Heart right ventricle (tissue), 16 donors: ENCODE measurements at regions not wholly inside any gene's neighbourhood (a gene's known extent, or its start where the extent isn't known, plus 50 kb on each side); places are given as distances from the start of the nearest gene placed in this dataset.

ENCODE experiments used
- ATAC-seq, 8 donors: fragments of 200-7000 bp; cut with Tn5 transposase; one replicate each; pipeline ENCODE4 v1.9.1; 2020; ENCODE audit warnings: mild to moderate bottlenecking in 8 of 8, moderate library complexity in 8 of 8, moderate number of reproducible peaks in 1 of 8
- DNase-seq, 2 donors: peaks; one replicate each; pipeline ENCODE4 v3.0.0-alpha.2; 2020
- H3K27ac ChIP-seq, 10 donors: fragments of 200-600 bp; sonication (generic) in 2 of 10; one replicate each; pipeline versions ENCODE4 v1.5.0 to v1.8.0; 2020 to 2022; ENCODE audit warnings: mild to moderate bottlenecking in 3 of 10
- H3K27me3 ChIP-seq, 7 donors: fragments of 200-600 bp; one replicate each; pipeline ENCODE4 v1.8.0; 2021 to 2022; ENCODE audit warnings: mild to moderate bottlenecking in 2 of 7
- H3K36me3 ChIP-seq, 9 donors: fragments of 200-600 bp; sonication (generic) in 1 of 9; one replicate each; pipeline versions ENCODE4 v1.5.0 to v1.8.0; 2020 to 2022; ENCODE audit warnings: mild to moderate bottlenecking in 2 of 9
- H3K4me1 ChIP-seq, 9 donors: fragments of 200-600 bp; sonication (generic) in 1 of 9; one replicate each; pipeline versions ENCODE4 v1.5.0 to v1.8.0; 2020 to 2022; ENCODE audit warnings: mild to moderate bottlenecking in 4 of 9
- H3K4me3 ChIP-seq, 10 donors: fragments of 200-600 bp; sonication (generic) in 2 of 10; one replicate each; pipeline versions ENCODE4 v1.5.0 to v1.8.0; 2020 to 2022; ENCODE audit warnings: mild to moderate bottlenecking in 7 of 10, moderate library complexity in 2 of 10
- H3K9me3 ChIP-seq, 11 donors: fragments of 200-600 bp in 10 of 11; sonication (generic) in 2 of 11; one replicate each; pipeline versions ENCODE4 v1.5.0 to v1.8.0; 2013 to 2022; ENCODE audit warnings: mild to moderate bottlenecking in 2 of 11, control low read depth in 1 of 11, moderate library complexity in 1 of 11
- CTCF ChIP-seq, 9 donors: fragments of 200-600 bp; sonication (generic) in 2 of 9; IDR thresholded peaks; one replicate each; pipeline versions ENCODE4 v1.5.0 to v1.8.0; 2021 to 2022; ENCODE audit warnings: antibody characterized with exemption in 9 of 9, mild to moderate bottlenecking in 5 of 9, moderate library complexity in 1 of 9
- WGBS, 2 donors: extraction: QIAGEN DNeasy Blood & Tissue Kit; methylation state at CpG; one replicate each; pipeline ENCODE4 v1.1.7; 2013; ENCODE audit warnings: inconsistent platforms in 1 of 2; 5-methylcytosine and 5-hydroxymethylcytosine counted together
- intact Hi-C, 10 donors: fragments of 100-400 bp; cut with DNase I; formaldehyde crosslinking; loops; one replicate each; pipeline versions ENCODE4 v1.11.1 to v1.14.2; 2022
- donor health status: Arrhythmogenic right ventricular cardiomyopathy.
- donor health status: ischemic (EF 13 %, LVEDD 7.1; RV severe dilation, severe dysfunction).
- donor health status: healthy with polysubstance abuse.
- donor health status: DM: no; HTN: yes; CAD: no.
- donor health status: DM: no; HTN: no; CAD: no.
- donor health status: ischemic (EF 25% LVEDD 6.9; RV normal size, moderate dysfunction).
- donor health status: ischemic (EF 25% LVEDD 5.7; RV mildly dilated, moderate dysfunction).
- donor health status: healthy.
- donor health status: DM: yes; HTN: yes; CAD: no.
- donor health status: Ischemic cardiomyopathy.
- donor health status: ischemic (EF 35%, LVEDD 5.7; RV mildly dilated, moderate dysfunction).
- donor health status: nonischemic (EF 11% LVEDD 7.7; RV severe dilation, severe dysfunction).
- donor health status: DM: yes; HTN: yes; CAD: no.
- donor health status: PGD.
- donor health status: ischemic (EF 29% LVEDD 5.4; RV normal size, mild dysfunction).
- donor health status: nonischemic (EF 23%, LVEDD 6.1; RV moderate dilation, normal function).

- no peaks in the 10 kb centered on the region for H3K36me3 ChIP-seq
- no peak overlapping the region for H3K27ac ChIP-seq
- H3K4me3 ChIP-seq = no peak overlapping the region
- intact Hi-C loops = no loop called here
- DNase-seq (no peak), ATAC-seq (no peak)
- peaks cover 0 to 5% (median 0%) of the 10 kb centered on the region in 7 donors for H3K27me3 ChIP-seq
- 90 to 92% methylated on average over 15 of the region's 15 CpGs for WGBS, 2 donors
- TF ChIP-seq CTCF (IDR thresholded peaks at IDR 0.05) = no peak
- H3K4me1 ChIP-seq = peaks cover 9 to 20% (median 16%) of the 10 kb centered on the region in 9 donors
- H3K9me3 ChIP-seq = no peaks in the 10 kb centered on the region
Measured at GRCh38 chr2:128776461-128777195, 458.0 kb upstream of the HS6ST1 start.

- no peak for TF ChIP-seq CTCF (IDR thresholded peaks at IDR 0.05)
- Histone ChIP-seq H3K27ac (no peak overlapping the region), H3K4me1 (peaks cover 9 to 20% (median 16%) of the 10 kb centered on the region in 9 donors), H3K36me3 (no peaks in the 10 kb centered on the region), H3K27me3 (peaks cover 0 to 5% (median 0%) of the 10 kb centered on the region in 7 donors), H3K4me3 (no peak overlapping the region), H3K9me3 (no peaks in the 10 kb centered on the region)
- WGBS, 2 donors = 82 to 87% methylated on average over 20 of the region's 20 CpGs
- intact Hi-C loops = no loop called here
- DNase-seq (no peak), ATAC-seq (no peak)
Measured at GRCh38 chr2:128777196-128778035, 458.7 kb upstream of the HS6ST1 start.

- H3K27ac ChIP-seq = no peak overlapping the region
- no peaks in the 10 kb centered on the region for H3K36me3 ChIP-seq
- no peak for ATAC-seq
- intact Hi-C loops = no loop called here
- no peak for TF ChIP-seq CTCF (IDR thresholded peaks at IDR 0.05)
- H3K4me1 ChIP-seq = peaks cover 9 to 20% (median 16%) of the 10 kb centered on the region in 9 donors
- H3K9me3 ChIP-seq = no peaks in the 10 kb centered on the region
- no peak for DNase-seq
- H3K27me3 ChIP-seq = peaks cover 0 to 5% (median 0%) of the 10 kb centered on the region in 7 donors
- WGBS, 2 donors = 88 to 95% methylated on average over 2 of the region's 2 CpGs
- H3K4me3 ChIP-seq = no peak overlapping the region
Measured at GRCh38 chr2:128778843-128779242, 460.2 kb upstream of the HS6ST1 start.

- Histone ChIP-seq H3K4me1 (peaks cover 5 to 14% (median 10%) of the 10 kb centered on the region in 9 donors), H3K27ac (no peak overlapping the region), H3K36me3 (no peaks in the 10 kb centered on the region), H3K27me3 (peaks cover 0 to 5% (median 0%) of the 10 kb centered on the region in 7 donors), H3K4me3 (no peak overlapping the region), H3K9me3 (no peaks in the 10 kb centered on the region)
- intact Hi-C loops = no loop called here
- no peak for DNase-seq
- no peak for TF ChIP-seq CTCF (IDR thresholded peaks at IDR 0.05)
- WGBS, 2 donors = 89 to 91% methylated on average over 9 of the region's 9 CpGs
- no peak for ATAC-seq
Measured at GRCh38 chr2:128779301-128780095, 460.8 kb upstream of the HS6ST1 start.
